Activated CD8-positive, alpha-beta T cell treated with anti-CD3 and anti-CD28 coated beads for 36 hours (primary cell): ENCODE measurements at regions not wholly inside any gene's neighbourhood (a gene's known extent, or its start where the extent isn't known, plus 50 kb on each side); places are given as distances from the start of the nearest gene placed in this dataset.

Experiments used
- ATAC-seq: fragments of 200-7000 bp; cut with Tn5 transposase; one replicate; pipeline ENCODE4 v1.10.0; 2021; ENCODE audit warnings: mild to moderate bottlenecking, moderate library complexity
- CTCF ChIA-PET: fragments of 350-600 bp; sonication (Branson Sonifier 250); formaldehyde crosslinking; loops from one replicate; lab custom pipeline; 2021; ENCODE audit warnings: antibody characterized with exemption; lab: Charles Lee
- POLR2A ChIA-PET: fragments of 350-600 bp; sonication (Branson Sonifier 250); formaldehyde crosslinking; loops from one replicate; lab custom pipeline; 2021; ENCODE audit warnings: antibody characterized with exemption; lab: Charles Lee
- DNase-seq: peaks from one replicate; pipeline ENCODE4 v3.0.0-alpha.2; 2020
- H3K27ac Mint-ChIP-seq: one replicate; pipeline ENCODE4 v1.8.0; 2021; ENCODE audit warnings: mild to moderate bottlenecking, mixed read lengths
- H3K27me3 Mint-ChIP-seq: one replicate; pipeline ENCODE4 v1.8.0; 2021; ENCODE audit warnings: mixed read lengths
- H3K36me3 Mint-ChIP-seq: one replicate; pipeline ENCODE4 v1.8.0; 2021; ENCODE audit warnings: low read depth, mixed read lengths
- H3K4me1 Mint-ChIP-seq: one replicate; pipeline ENCODE4 v1.8.0; 2021; ENCODE audit warnings: low read depth, mixed read lengths
- H3K4me3 Mint-ChIP-seq: one replicate; pipeline ENCODE4 v1.8.0; 2021; ENCODE audit warnings: mild to moderate bottlenecking, moderate library complexity, mixed read lengths
- H3K9me3 Mint-ChIP-seq: one replicate; pipeline ENCODE4 v1.8.0; 2021; ENCODE audit warnings: mixed read lengths
- intact Hi-C: fragments of 100-400 bp; cut with micrococcal nuclease; formaldehyde crosslinking; loops from one replicate; pipeline ENCODE4 v1.10.0; 2022
- TF ChIP-seq, protein P1 (sequence below): fragments of 200-600 bp; IDR thresholded peaks from one replicate; pipeline ENCODE4 v1.8.0; 2022; ENCODE audit warnings: antibody characterized with exemption, mild to moderate bottlenecking

DNA sequence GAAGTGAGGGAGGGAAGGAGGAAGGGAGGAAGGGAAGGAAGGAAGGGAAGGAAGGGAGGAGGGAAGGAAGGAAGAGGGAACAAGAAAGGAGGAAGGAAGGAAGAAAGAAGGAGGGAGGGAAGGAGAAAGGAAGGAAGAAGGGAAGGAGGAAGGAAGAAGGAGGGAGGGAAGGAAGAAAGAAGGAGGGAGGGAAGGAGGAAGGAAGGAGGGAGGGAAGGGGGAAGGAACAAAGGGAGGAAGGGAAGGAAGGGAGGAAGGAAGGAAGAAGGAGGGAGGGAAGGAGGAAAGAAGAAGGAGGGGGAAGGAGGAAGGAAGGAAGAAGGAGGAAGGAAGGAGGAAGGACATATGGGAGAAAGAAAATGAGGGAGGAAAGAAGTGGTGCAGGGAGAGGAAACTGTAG, 184.7 kb upstream of the PMEPA1 start:
- CTCF ChIA-PET: no interaction called here
- no peaks in the 10 kb centered on the region for H3K9me3 Mint-ChIP-seq
- POLR2A ChIA-PET: no interaction called here
- no peak overlapping the region for H3K4me3 Mint-ChIP-seq
- no peaks in the 10 kb centered on the region for H3K36me3 Mint-ChIP-seq
- TF ChIP-seq, protein P1, sequence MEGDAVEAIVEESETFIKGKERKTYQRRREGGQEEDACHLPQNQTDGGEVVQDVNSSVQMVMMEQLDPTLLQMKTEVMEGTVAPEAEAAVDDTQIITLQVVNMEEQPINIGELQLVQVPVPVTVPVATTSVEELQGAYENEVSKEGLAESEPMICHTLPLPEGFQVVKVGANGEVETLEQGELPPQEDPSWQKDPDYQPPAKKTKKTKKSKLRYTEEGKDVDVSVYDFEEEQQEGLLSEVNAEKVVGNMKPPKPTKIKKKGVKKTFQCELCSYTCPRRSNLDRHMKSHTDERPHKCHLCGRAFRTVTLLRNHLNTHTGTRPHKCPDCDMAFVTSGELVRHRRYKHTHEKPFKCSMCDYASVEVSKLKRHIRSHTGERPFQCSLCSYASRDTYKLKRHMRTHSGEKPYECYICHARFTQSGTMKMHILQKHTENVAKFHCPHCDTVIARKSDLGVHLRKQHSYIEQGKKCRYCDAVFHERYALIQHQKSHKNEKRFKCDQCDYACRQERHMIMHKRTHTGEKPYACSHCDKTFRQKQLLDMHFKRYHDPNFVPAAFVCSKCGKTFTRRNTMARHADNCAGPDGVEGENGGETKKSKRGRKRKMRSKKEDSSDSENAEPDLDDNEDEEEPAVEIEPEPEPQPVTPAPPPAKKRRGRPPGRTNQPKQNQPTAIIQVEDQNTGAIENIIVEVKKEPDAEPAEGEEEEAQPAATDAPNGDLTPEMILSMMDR: no peak
- ATAC-seq (no peak), DNase-seq (no peak)
- no peaks in the 10 kb centered on the region for H3K4me1 Mint-ChIP-seq
- no peak overlapping the region for H3K27ac Mint-ChIP-seq
- H3K27me3 Mint-ChIP-seq: peaks cover 9% of the 10 kb centered on the region
- intact Hi-C loops: no loop called here

DNA sequence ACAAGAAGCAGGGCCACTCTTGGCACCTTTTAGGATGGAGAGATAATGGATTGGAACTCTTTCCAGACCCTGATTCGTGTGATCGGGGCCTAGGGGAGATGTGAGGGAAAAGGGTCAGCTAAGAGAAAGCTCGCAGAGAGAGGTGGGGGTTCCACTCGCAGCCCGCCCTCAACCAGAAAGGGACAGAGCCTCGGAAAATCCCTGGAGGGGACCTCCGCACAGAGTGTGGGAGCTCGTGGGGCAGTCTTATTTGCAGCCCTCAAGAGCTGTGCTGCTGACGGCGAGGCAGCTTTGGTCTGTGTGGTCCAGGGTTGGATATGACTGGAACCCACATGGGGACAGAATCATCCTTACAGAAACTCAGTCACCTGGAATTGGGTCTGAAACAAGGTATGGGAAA, 184.3 kb upstream of the PMEPA1 start:
- Mint-ChIP-seq H3K4me1 (no peaks in the 10 kb centered on the region), H3K27me3 (peaks cover 6% of the 10 kb centered on the region), H3K4me3 (no peak overlapping the region), H3K27ac (no peak overlapping the region), H3K36me3 (no peaks in the 10 kb centered on the region), H3K9me3 (no peaks in the 10 kb centered on the region)
- intact Hi-C loops: no loop called here
- ATAC-seq: no peak
- POLR2A ChIA-PET: no interaction called here
- TF ChIP-seq, protein P1: no peak
- no peak for DNase-seq
- CTCF ChIA-PET: no interaction called here

DNA sequence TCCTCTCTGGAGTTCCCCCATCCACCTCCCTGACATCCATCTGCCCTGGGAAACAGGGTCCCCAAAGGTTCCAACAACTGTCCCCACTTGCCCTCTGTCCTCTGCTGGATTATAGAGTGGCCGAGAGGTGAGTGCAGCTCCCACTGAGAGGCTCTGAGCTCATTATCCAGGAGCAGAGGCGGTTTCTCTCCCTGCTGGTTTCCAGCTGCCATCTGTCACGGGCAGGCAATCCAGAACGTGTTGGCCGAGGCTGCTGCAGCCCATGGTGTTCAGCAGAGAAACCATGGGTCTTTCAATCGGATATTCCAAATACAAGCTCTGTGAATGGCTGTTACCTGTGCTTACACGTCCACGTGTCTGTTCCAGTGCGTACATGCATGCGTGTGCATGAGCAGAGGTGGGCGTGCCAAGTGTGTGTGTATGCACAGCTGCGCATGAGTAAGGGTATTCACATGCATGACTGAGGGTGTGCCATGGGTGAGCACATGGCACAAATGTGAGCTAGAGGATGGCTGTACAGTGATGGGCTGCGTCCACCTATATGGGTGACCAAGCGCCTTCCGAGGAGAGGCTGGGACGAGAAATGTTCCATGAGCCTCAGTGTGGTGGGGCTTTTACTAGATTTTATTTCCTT, 183.7 kb upstream of the PMEPA1 start:
- no peak overlapping the region for H3K27ac Mint-ChIP-seq
- ChIA-PET POLR2A (no interaction called here), CTCF (no interaction called here)
- peaks cover 6% of the 10 kb centered on the region for H3K27me3 Mint-ChIP-seq
- no peak for ATAC-seq
- DNase-seq: no peak
- H3K9me3 Mint-ChIP-seq: no peaks in the 10 kb centered on the region
- H3K4me3 Mint-ChIP-seq: no peak overlapping the region
- H3K36me3 Mint-ChIP-seq: no peaks in the 10 kb centered on the region
- TF ChIP-seq, protein P1: no peak
- H3K4me1 Mint-ChIP-seq: no peaks in the 10 kb centered on the region
- intact Hi-C loops: no loop called here

DNA sequence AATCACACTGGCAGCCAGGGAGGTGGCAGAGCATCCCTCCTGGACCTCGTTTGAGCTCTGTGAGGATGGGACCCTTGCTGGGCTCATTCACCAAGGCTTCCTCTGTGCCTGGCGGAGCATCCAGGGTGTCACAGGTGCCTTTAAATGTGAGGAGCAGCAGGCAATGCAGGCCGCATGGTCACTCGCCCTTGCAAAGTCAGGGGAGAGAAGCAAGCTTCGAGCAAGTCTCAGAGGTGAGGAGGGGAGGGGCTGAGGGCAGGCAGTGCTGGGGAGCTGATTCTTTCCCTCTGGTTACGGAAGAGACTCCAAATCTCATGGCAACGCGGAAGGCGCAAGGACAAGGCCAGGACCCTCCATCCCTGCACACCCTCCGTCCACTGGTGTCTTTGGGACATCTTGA, 182.7 kb upstream of the PMEPA1 start:
- no peak for DNase-seq
- H3K4me3 Mint-ChIP-seq: no peak overlapping the region
- no peak for ATAC-seq
- no peaks in the 10 kb centered on the region for H3K4me1 Mint-ChIP-seq
- ChIA-PET CTCF (no interaction called here), POLR2A (no interaction called here)
- intact Hi-C loops: no loop called here
- H3K27ac Mint-ChIP-seq: no peak overlapping the region
- H3K9me3 Mint-ChIP-seq: no peaks in the 10 kb centered on the region
- H3K36me3 Mint-ChIP-seq: no peaks in the 10 kb centered on the region
- TF ChIP-seq, protein P1: no peak
- peaks cover 11% of the 10 kb centered on the region for H3K27me3 Mint-ChIP-seq

DNA sequence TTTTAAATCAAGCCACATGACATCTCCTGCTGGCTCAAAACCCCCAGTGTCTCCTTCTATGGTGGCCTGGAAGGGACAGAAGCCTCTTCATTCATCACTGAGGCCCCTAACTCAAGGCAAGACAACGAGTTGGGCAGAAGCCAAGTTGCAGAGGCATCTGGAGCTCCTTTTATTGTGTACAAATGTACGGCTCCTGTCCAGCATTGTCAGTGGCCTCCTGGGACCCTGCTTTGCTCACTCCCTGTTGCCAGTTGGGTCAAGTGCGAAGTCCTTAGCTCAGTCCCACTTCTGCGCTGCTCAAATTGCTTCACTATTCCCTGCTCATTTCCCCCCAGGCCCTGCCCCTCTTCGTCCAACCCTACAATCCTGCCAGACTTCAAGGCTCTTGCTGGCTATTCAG, 181.2 kb upstream of the PMEPA1 start:
- Mint-ChIP-seq H3K4me3 (no peak overlapping the region), H3K27me3 (peaks cover 16% of the 10 kb centered on the region), H3K9me3 (no peaks in the 10 kb centered on the region), H3K4me1 (no peaks in the 10 kb centered on the region), H3K36me3 (no peaks in the 10 kb centered on the region), H3K27ac (no peak overlapping the region)
- ChIA-PET POLR2A (no interaction called here), CTCF (interaction anchor here (1.1 kb wide), 1 partner anchor 18 kb away, joined by 3 read pairs; no protein-coding TSS in a partner anchor)
- DNase-seq: no peak
- TF ChIP-seq, protein P1: no peak
- no peak for ATAC-seq
- intact Hi-C loops: no loop called here
